Fibroblast of lung (primary cell): ENCODE measurements at regions not wholly inside any gene's neighbourhood (a gene's known extent, or its start where the extent isn't known, plus 50 kb on each side); places are given as distances from the start of the nearest gene placed in this dataset.

Experiments used
- CTCF ChIP-seq, 2 donors: IDR thresholded peaks in 1 of 2; conservative IDR thresholded peaks in 1 of 2; 1 replicate in 1 of 2; 2 replicates in 1 of 2; pipeline ENCODE4 v1.5.1; 2011 to 2012; ENCODE audit warnings: low read length in 2 of 2, control low read depth in 1 of 2, inconsistent platforms in 1 of 2, low read depth in 1 of 2, mild to moderate bottlenecking in 1 of 2
- EZH2 ChIP-seq: IDR thresholded peaks from 2 replicates; pipeline ENCODE4 v1.5.1; 2012; ENCODE audit warnings: low read length, control low read depth, mild to moderate bottlenecking; ENCODE audit errors: missing control alignments

GRCh38 chrX:10900585-10901289, 210.4 kb upstream of the HCCS start:
- TF ChIP-seq CTCF (conservative IDR thresholded peaks at IDR 0.05 in 1 of 2, IDR thresholded peaks at IDR 0.05 in 1 of 2; ENCODE audit: low read depth in 1 of 2, low read length in 2 of 2) (no peak), EZH2 (no peak)
